Bronchial epithelial cell (primary cell): ENCODE measurements at regions not wholly inside any gene's neighbourhood (a gene's known extent, or its start where the extent isn't known, plus 50 kb on each side); places are given as distances from the start of the nearest gene placed in this dataset.

Experiments
- DNase-seq: peaks from one replicate; pipeline ENCODE4 v3.0.0-alpha.2; 2010; ENCODE audit warnings: low read depth
- FAIRE-seq: peaks from 2 replicates; lab custom pipeline; 2011; peaks lifted over from hg19 to GRCh38; lab: Jason Lieb, UNC
- H3K27me3 ChIP-seq: 2 replicates; pipeline ENCODE4 v1.5.1; 2011; ENCODE audit warnings: low read length; ENCODE audit not compliant: control insufficient read depth, insufficient read depth
- H3K36me3 ChIP-seq: 2 replicates; pipeline ENCODE4 v1.5.1; 2011; ENCODE audit warnings: low read length; ENCODE audit not compliant: control insufficient read depth, insufficient read depth
- H3K4me3 ChIP-seq: 2 replicates; pipeline ENCODE4 v1.5.1; 2011; ENCODE audit warnings: mild to moderate bottlenecking, low read depth, low read length, control low read depth
- CTCF ChIP-seq: IDR thresholded peaks from 2 replicates; pipeline ENCODE4 v1.5.1; 2011; ENCODE audit warnings: mild to moderate bottlenecking, moderate library complexity, low read length, control low read depth, inconsistent platforms; ENCODE audit not compliant: insufficient read depth, severe bottlenecking

- no peaks in the 10 kb centered on the region for H3K36me3 ChIP-seq
- TF ChIP-seq CTCF, result no peak
- FAIRE-seq, result no peak
- H3K27me3 ChIP-seq, result no peaks in the 10 kb centered on the region
- peak; percentile 61 for DNase-seq
- no peak overlapping the region for H3K4me3 ChIP-seq
Measured at GRCh38 chr13:56924401-56924800, 216.3 kb upstream of the PRR20A start.

GRCh38 chr13:56932104-56932503, 208.6 kb upstream of the PRR20A start:
- no peak for FAIRE-seq
- DNase-seq, result no peak
- H3K4me3 ChIP-seq, result no peak overlapping the region
- H3K27me3 ChIP-seq, result no peaks in the 10 kb centered on the region
- H3K36me3 ChIP-seq, result no peaks in the 10 kb centered on the region
- TF ChIP-seq CTCF, result no peak

- no peaks in the 10 kb centered on the region for H3K27me3 ChIP-seq
Measured at GRCh38 chr13:56953965-56954364, 186.8 kb upstream of the PRR20A start.

GRCh38 chr13:56975647-56976046, 165.1 kb upstream of the PRR20A start:
- Histone ChIP-seq H3K36me3 (no peaks in the 10 kb centered on the region), H3K4me3 (no peak overlapping the region), H3K27me3 (no peaks in the 10 kb centered on the region)
- no peak for TF ChIP-seq CTCF
- no peak for FAIRE-seq
- no peak for DNase-seq

More at GRCh38 chr13:56953965-56954364, 186.8 kb upstream of the PRR20A start:
- TF ChIP-seq CTCF, result no peak
- no peak for FAIRE-seq
- Histone ChIP-seq H3K36me3 (no peaks in the 10 kb centered on the region), H3K4me3 (no peak overlapping the region)
- DNase-seq, result peak; percentile 55

GRCh38 chr13:56980856-56981255, 159.9 kb upstream of the PRR20A start:
- Histone ChIP-seq H3K36me3 (no peaks in the 10 kb centered on the region), H3K4me3 (no peak overlapping the region), H3K27me3 (no peaks in the 10 kb centered on the region)
- no peak for TF ChIP-seq CTCF
- FAIRE-seq (no peak), DNase-seq (no peak)

GRCh38 chr13:56986121-56986520, 154.6 kb upstream of the PRR20A start:
- Histone ChIP-seq H3K36me3 (no peaks in the 10 kb centered on the region), H3K4me3 (no peak overlapping the region), H3K27me3 (no peaks in the 10 kb centered on the region)
- FAIRE-seq, result no peak
- DNase-seq, result peak; percentile 49
- TF ChIP-seq CTCF, result no peak
